Adipocyte (in vitro differentiated cells): ENCODE measurements at regions not wholly inside any gene's neighbourhood (a gene's known extent, or its start where the extent isn't known, plus 50 kb on each side); places are given as distances from the start of the nearest gene placed in this dataset.

Source experiments
- DNase-seq: peaks from one replicate; pipeline ENCODE4 v3.0.0-alpha.2; 2015; ENCODE audit warnings: low read depth
- H3K27me3 ChIP-seq: replicated peaks from 2 replicates; pipeline ENCODE4 v1.7.0; 2013; ENCODE audit warnings: mild to moderate bottlenecking, low read length, moderate library complexity; ENCODE audit not compliant: control insufficient read depth, insufficient read depth
- H3K36me3 ChIP-seq: 2 replicates; pipeline ENCODE4 v1.7.0; 2013; ENCODE audit warnings: low read length, mild to moderate bottlenecking, moderate library complexity; ENCODE audit not compliant: control insufficient read depth, insufficient read depth, severe bottlenecking
- H3K4me1 ChIP-seq: 2 replicates; pipeline ENCODE4 v1.7.0; 2013; ENCODE audit warnings: mild to moderate bottlenecking, low read length, moderate library complexity; ENCODE audit not compliant: control insufficient read depth, insufficient read depth
- H3K4me3 ChIP-seq: 2 replicates; pipeline ENCODE4 v1.7.0; 2013; ENCODE audit warnings: mild to moderate bottlenecking, low read length, moderate library complexity
- H3K9ac ChIP-seq: 2 replicates; pipeline ENCODE4 v1.7.0; 2013; ENCODE audit warnings: mild to moderate bottlenecking, low read length, moderate library complexity
- H3K9me3 ChIP-seq: 2 replicates; pipeline ENCODE4 v1.7.0; 2013; ENCODE audit warnings: mild to moderate bottlenecking, low read length, moderate library complexity; ENCODE audit not compliant: control insufficient read depth

GRCh38 chr1:5253036-5253435, 598.6 kb downstream of the AJAP1 start:
- no peaks in the 10 kb centered on the region for H3K36me3 ChIP-seq
- no peaks in the 10 kb centered on the region for H3K9me3 ChIP-seq
- H3K27me3 ChIP-seq: no peaks in the 10 kb centered on the region
- no peaks in the 10 kb centered on the region for H3K4me1 ChIP-seq
- H3K4me3 ChIP-seq: no peak overlapping the region
- no peak overlapping the region for H3K9ac ChIP-seq
- no peak for DNase-seq

- no peaks in the 10 kb centered on the region for H3K36me3 ChIP-seq
Measured at GRCh38 chr1:5250336-5250735, 595.9 kb downstream of the AJAP1 start.

GRCh38 chr1:5245348-5245747, 590.9 kb downstream of the AJAP1 start:
- H3K9ac ChIP-seq: no peak overlapping the region
- no peak for DNase-seq
- H3K4me3 ChIP-seq: no peak overlapping the region
- H3K4me1 ChIP-seq: no peaks in the 10 kb centered on the region
- no peaks in the 10 kb centered on the region for H3K36me3 ChIP-seq
- no peaks in the 10 kb centered on the region for H3K27me3 ChIP-seq
- no peaks in the 10 kb centered on the region for H3K9me3 ChIP-seq

More at GRCh38 chr1:5250336-5250735, 595.9 kb downstream of the AJAP1 start:
- Histone ChIP-seq H3K9me3 (no peaks in the 10 kb centered on the region), H3K27me3 (no peaks in the 10 kb centered on the region), H3K4me3 (no peak overlapping the region), H3K9ac (no peak overlapping the region), H3K4me1 (no peaks in the 10 kb centered on the region)
- DNase-seq: no peak

- Histone ChIP-seq H3K36me3 (no peaks in the 10 kb centered on the region), H3K9ac (no peak overlapping the region), H3K4me3 (no peak overlapping the region), H3K27me3 (no peaks in the 10 kb centered on the region), H3K9me3 (no peaks in the 10 kb centered on the region), H3K4me1 (no peaks in the 10 kb centered on the region)
- DNase-seq: no peak
Measured at GRCh38 chr1:5244631-5245285, 590.3 kb downstream of the AJAP1 start.

- Histone ChIP-seq H3K36me3 (no peaks in the 10 kb centered on the region), H3K27me3 (no peaks in the 10 kb centered on the region), H3K4me3 (no peak overlapping the region), H3K9me3 (no peaks in the 10 kb centered on the region), H3K9ac (no peak overlapping the region), H3K4me1 (no peaks in the 10 kb centered on the region)
- no peak for DNase-seq
Measured at GRCh38 chr1:5242850-5243249, 588.4 kb downstream of the AJAP1 start.

GRCh38 chr1:5239911-5240310, 585.5 kb downstream of the AJAP1 start:
- no peak for DNase-seq
- Histone ChIP-seq H3K27me3 (no peaks in the 10 kb centered on the region), H3K9me3 (no peaks in the 10 kb centered on the region), H3K4me1 (no peaks in the 10 kb centered on the region), H3K36me3 (no peaks in the 10 kb centered on the region), H3K4me3 (no peak overlapping the region), H3K9ac (no peak overlapping the region)

GRCh38 chr1:5238351-5239130, 584.1 kb downstream of the AJAP1 start:
- H3K4me3 ChIP-seq: no peak overlapping the region
- H3K36me3 ChIP-seq: no peaks in the 10 kb centered on the region
- no peak for DNase-seq
- no peaks in the 10 kb centered on the region for H3K4me1 ChIP-seq
- H3K27me3 ChIP-seq: no peaks in the 10 kb centered on the region
- no peak overlapping the region for H3K9ac ChIP-seq
- no peaks in the 10 kb centered on the region for H3K9me3 ChIP-seq

GRCh38 chr1:5235355-5235899, 581.0 kb downstream of the AJAP1 start:
- Histone ChIP-seq H3K4me3 (no peak overlapping the region), H3K36me3 (no peaks in the 10 kb centered on the region), H3K9ac (no peak overlapping the region), H3K4me1 (no peaks in the 10 kb centered on the region), H3K27me3 (no peaks in the 10 kb centered on the region), H3K9me3 (peaks cover 4% of the 10 kb centered on the region)
- DNase-seq: no peak

GRCh38 chr1:5232537-5232936, 578.1 kb downstream of the AJAP1 start:
- DNase-seq: no peak
- Histone ChIP-seq H3K4me3 (no peak overlapping the region), H3K27me3 (no peaks in the 10 kb centered on the region), H3K9ac (no peak overlapping the region), H3K9me3 (peaks cover 4% of the 10 kb centered on the region), H3K36me3 (no peaks in the 10 kb centered on the region), H3K4me1 (no peaks in the 10 kb centered on the region)

- no peaks in the 10 kb centered on the region for H3K36me3 ChIP-seq
- no peak overlapping the region for H3K9ac ChIP-seq
Measured at GRCh38 chr1:5231541-5232315, 577.3 kb downstream of the AJAP1 start.

GRCh38 chr1:5227114-5227513, 572.7 kb downstream of the AJAP1 start:
- no peaks in the 10 kb centered on the region for H3K4me1 ChIP-seq
- H3K9me3 ChIP-seq: peaks cover 4% of the 10 kb centered on the region
- H3K27me3 ChIP-seq: no peaks in the 10 kb centered on the region
- H3K4me3 ChIP-seq: no peak overlapping the region
- no peaks in the 10 kb centered on the region for H3K36me3 ChIP-seq
- DNase-seq: no peak
- no peak overlapping the region for H3K9ac ChIP-seq

More at GRCh38 chr1:5231541-5232315, 577.3 kb downstream of the AJAP1 start:
- peaks cover 7% of the 10 kb centered on the region for H3K9me3 ChIP-seq
- H3K27me3 ChIP-seq: no peaks in the 10 kb centered on the region
- H3K4me3 ChIP-seq: no peak overlapping the region
- no peaks in the 10 kb centered on the region for H3K4me1 ChIP-seq
- DNase-seq: no peak
